ENCODE measurements at regions not wholly inside any gene's neighbourhood (a gene's known extent, or its start where the extent isn't known, plus 50 kb on each side); places are given as distances from the start of the nearest gene placed in this dataset.

- TF ChIP-seq, protein P1, sequence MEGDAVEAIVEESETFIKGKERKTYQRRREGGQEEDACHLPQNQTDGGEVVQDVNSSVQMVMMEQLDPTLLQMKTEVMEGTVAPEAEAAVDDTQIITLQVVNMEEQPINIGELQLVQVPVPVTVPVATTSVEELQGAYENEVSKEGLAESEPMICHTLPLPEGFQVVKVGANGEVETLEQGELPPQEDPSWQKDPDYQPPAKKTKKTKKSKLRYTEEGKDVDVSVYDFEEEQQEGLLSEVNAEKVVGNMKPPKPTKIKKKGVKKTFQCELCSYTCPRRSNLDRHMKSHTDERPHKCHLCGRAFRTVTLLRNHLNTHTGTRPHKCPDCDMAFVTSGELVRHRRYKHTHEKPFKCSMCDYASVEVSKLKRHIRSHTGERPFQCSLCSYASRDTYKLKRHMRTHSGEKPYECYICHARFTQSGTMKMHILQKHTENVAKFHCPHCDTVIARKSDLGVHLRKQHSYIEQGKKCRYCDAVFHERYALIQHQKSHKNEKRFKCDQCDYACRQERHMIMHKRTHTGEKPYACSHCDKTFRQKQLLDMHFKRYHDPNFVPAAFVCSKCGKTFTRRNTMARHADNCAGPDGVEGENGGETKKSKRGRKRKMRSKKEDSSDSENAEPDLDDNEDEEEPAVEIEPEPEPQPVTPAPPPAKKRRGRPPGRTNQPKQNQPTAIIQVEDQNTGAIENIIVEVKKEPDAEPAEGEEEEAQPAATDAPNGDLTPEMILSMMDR (IDR thresholded peaks at IDR 0.05): no peak
- no peak for TF ChIP-seq POLR2A (IDR thresholded peaks at IDR 0.05)
These were observed 883.3 kb upstream of the CNTN5 start for GRCh38 chr11:98137437-98137836.
